NCI-H510A treated with DMSO at 0.1 percent for 48 hours (cell line): ENCODE measurements at regions not wholly inside any gene's neighbourhood (a gene's known extent, or its start where the extent isn't known, plus 50 kb on each side); places are given as distances from the start of the nearest gene placed in this dataset.
"Not testable (repeated sequence)": the region's sequence is repeated elsewhere in the genome, so short reads cannot be mapped to it uniquely, and the experiment has no call there.

Experiments
- DNase-seq: peaks from one replicate; lab custom pipeline; 2025; lab: John Stamatoyannopoulos, UW

DNA sequence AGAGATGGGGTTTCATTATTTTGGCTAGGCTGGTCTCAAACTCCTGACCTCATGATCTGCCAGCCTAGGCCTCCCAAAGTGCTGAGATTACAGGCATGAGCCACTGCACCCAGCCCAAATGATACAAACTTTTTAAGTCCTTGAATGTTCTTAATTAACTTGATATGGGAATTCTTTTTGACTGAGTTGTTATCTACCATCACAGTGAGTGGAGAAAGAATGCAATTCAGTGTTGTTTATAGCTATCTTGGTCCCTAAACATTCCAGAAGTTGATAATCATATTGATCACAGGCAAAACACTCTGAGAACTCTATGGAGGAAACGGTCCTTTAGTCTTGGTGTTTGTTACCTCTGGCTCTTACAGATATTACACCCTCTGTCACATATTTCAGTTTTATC lies 1072.5 kb downstream of the SUCLG1 start:
- no peak for DNase-seq

DNA sequence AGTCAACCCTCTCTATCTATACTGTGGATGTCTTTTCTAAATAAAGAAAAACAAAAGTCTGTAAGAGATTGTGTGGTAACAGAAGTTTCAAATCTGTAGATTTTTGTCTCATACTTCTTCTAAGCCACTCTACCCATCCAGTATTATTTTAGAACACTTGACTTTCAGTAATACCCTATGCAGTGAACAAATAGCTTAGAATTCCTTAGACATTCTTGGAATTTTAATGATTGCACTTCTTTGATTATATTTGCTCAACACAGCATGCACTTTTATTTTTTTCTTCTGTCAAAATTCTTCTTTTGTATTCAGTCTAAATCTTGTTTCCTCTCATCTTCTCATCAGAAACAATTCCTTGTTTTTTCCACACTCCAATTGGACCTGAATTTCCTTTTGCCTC lies 1080.2 kb downstream of the SUCLG1 start:
- DNase-seq = no peak

DNA sequence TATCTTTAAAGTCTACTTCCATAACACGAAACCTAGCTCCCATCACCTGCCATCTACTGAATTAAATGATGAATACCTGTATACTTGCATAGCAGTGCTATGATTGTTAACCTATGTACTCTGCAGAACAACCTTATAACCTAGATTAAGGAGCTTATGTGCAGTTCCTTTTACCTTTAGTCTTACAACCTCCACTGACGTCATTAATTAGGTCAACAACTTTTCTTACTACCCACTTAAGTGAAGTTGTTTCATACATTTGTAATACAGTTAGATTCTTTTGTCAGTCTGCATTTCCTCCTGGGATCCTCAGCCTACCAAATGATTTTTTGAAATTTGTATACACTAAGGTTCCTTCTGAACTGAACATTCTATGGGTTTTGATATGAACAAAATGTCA lies 1082.3 kb downstream of the SUCLG1 start:
- DNase-seq = no peak

DNA sequence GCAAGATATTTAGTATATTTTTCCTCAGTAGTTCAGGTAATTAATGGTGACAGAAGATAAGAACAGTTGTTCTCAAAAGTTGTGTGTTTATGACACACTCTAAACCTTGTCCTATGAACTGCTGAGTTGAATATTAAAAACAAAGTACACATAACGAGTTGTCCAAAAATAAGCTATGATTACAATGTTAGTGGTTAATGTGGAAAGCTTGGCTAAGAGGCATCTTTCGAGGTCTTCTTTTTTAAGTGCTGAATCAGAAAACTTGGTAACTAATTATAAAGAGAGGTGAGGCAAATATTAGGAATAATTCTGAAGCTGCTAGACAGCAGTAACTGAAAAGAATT lies 1088.7 kb downstream of the SUCLG1 start:
- no peak for DNase-seq

DNA sequence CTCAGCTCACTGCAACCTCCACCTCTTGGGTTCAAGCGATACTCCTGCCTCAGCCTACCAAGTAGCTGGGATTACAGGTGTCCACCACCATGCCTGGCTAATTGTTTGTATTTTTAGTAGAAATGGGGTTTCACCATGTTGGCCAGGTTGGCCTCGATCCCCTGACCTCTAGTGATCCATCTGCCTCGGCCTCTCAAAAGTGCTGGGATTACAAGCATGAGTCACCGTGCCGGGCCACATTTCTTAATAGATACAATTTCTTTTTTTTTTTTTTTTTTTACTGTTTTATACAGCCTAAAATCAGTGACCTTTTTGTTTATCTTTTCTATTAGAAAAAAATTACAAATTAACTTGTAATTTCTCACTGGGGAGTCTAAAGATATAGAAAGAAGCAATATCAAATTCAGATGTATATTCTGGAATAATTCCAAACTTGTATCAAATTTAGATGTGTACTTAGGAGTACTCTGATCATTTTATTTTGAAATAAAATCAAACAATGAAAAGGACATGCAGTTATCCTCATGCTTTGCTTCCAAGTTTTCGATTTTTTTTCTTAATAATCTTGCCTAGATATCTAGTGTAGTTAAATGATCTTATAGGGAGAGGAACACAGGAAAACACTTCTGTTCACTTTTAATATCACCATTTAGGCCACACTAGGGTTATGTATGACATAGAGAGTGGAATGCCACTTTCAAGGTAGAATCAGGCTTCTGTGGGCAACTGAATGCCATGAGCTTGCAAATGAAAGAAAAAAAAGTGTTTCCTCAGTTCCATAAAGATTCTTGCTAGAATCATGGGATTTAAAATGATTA lies 1089.3 kb downstream of the SUCLG1 start:
- no peak for DNase-seq

DNA sequence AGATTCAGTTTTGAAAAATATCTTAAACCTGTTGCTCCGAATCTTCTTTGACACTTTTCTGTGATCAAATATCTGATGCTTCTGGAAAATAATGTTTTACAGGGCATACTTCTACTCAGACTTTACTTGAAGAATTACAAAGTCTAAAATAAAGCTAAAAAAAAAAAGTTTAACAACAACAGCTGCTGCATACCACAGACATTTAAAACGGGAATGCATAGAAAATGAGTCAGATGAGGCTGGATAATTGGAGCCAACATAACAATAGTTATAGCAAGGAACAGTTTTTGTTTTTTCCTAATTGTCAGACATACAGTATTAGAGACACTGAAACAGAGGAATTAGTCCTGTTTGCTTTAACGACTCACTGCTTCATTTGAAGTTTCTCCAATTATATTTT lies 1090.2 kb downstream of the SUCLG1 start:
- no peak for DNase-seq

DNA sequence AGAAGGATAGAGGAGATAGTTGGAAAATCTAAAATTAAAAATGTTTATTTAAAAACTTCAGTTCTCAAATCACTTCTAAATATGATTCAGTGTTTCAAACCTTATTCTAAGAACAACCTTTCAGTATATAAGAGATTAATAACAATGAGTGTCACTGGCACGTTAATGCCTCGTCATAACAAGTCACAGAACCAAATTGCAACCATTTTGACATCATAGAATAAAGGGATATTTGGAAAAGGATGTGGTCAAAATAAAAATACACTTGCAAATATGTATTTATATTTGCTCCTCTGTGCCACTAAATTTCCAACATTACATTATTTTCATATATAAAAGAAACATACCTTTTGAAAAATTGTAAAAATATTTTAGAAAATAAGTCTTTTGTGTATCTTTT lies 1090.6 kb downstream of the SUCLG1 start:
- DNase-seq = no peak

DNA sequence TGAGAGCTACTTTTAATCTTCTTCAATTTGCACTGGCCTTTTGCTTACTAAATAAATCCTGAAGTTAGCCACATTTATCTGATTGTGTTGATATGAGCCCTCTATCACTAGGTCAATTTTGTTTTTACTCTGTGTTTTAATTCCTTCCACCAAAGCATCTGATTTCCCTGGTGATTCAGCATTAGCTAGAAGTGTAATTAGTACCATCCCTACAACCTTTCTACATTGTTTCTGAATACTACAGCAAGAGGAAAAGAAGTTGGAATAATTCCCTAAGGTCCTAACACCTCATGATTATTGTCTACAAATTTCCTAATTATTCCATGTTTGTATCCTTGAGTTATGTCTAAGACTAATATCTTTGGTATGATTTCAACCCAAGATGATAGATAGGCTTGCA lies 1093.6 kb downstream of the SUCLG1 start:
- no peak for DNase-seq

DNA sequence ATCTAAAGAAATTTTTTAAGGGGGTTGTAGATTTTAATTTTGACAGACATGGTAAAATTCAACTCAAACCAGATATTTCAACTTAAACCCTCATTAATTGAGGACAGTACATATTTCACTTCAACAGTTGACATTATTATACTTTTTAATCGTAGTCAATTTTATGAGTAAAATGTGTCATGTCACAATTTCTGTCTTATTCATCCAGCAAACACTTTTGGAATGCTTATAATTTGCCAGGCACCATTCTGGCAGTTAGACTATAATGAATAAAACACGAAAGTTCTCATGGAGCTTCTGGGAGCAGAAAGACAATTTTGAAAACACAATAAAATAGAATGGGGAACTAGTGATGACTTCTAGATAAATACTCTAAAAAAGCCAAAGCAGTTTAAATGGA lies 1094.8 kb downstream of the SUCLG1 start:
- DNase-seq = no peak

DNA sequence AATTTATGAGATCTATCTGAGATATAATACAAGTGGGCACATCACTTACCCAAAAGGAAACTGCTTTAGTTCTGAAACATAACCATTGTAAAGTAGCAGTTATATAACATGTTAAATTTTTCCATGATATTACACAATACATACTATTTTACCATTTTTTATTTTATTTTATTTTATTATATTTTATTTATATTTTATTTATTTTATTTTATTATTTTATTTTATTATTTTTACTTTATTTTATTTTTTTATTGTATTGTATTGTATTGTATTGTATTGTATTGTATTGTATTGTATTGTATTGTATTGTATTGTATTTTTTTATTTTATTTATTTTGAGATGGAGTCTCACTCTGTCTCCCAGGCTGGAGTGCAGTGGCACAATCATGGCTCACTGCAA lies 1095.9 kb downstream of the SUCLG1 start:
- not testable (repeated sequence) for DNase-seq

DNA sequence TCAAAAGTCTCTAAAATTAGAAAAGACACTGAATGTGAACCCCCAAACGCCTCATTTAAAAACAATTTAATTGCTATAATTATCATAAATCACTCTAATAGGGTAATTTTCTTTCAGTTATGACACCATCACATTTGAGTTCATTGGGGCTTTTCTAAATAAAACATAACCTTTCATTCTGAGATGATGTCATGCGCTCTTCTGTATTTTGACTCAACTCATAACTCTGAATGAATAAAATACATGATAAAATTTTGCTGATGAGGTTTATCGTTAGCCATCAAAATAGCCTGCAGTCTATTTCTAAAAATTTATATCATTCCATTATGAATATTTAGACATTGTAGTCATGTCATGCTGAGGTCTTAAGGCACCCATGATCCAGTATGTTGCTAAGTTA lies 1099.7 kb downstream of the SUCLG1 start:
- no peak for DNase-seq

DNA sequence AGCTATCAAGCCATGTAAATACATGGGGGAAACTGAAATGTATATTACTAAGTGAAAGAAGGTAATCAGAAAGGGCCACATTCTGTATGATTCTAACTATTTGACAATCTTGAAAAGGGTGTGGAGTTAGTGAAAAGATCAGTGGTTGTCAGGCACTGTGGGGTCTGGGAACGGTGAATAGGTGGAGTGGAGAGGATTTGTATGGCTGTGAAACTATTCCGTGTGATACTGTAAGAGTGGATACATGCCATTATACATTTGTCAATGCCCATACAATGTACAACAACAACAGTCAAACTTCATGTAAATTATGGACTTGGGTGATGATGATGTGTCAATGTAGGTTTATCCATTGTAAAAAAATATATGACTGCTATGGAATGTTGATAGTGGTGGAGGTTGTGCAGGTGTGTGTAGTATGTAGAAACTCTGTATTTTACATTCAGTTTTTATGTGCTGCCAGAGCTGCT lies 1116.2 kb downstream of the SUCLG1 start:
- DNase-seq = no peak

DNA sequence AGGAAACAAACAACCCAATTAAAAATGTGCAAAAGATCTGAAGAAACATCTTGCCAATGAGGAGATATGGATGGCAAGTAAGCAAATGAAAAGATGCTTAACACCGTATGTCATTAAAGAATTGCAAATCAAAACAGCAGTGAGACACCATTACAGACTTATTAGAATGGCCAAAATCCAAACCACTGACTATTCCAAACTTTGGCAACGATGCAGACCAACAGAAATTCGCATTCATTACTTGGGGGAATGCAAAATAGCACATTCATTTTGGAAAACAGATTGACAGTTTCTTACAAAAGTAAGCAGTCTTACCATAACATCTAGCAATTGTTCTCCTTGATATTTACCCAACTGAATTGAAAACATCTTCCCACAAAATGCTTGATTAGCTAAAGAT lies 1118.7 kb downstream of the SUCLG1 start:
- no peak for DNase-seq

DNA sequence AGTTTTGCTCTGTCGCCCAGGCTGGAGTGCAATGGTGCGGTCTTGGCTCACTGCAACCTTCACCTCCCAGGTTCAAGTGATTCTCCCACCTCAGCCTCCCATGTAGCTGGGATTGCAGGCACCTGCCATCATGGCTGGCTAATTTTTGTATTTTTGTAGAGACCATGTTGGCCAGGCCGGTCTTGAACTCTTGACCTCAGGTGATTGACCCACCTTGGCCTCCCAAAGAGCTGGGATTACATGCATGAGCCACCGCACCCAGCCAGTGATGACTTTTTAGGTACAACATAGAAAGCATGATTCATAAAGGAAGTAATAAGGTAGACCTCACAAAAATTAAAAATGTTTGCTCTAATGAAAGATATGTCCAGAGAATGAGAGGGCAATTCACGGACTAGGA lies 1119.1 kb downstream of the SUCLG1 start:
- not testable (repeated sequence) for DNase-seq

DNA sequence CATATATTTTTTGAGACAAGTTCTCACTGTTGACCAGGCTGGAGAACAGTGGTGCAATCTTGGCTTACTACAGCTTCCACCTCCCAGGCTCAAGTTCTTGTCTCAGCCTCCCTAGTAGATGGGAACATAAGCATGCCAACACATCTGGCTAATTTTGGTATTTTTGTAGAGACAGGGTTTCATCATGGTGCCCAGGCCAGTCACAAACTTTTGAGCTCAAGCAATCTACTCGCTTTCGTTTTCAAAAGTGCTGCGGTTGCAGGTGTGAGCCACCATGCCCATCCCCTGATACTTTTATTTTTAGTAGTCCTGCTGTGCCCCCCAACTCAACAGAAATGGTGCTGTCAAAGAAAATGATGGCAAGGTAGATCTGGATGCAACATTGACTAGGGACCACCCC lies 1127.3 kb downstream of the SUCLG1 start:
- DNase-seq = no peak

DNA sequence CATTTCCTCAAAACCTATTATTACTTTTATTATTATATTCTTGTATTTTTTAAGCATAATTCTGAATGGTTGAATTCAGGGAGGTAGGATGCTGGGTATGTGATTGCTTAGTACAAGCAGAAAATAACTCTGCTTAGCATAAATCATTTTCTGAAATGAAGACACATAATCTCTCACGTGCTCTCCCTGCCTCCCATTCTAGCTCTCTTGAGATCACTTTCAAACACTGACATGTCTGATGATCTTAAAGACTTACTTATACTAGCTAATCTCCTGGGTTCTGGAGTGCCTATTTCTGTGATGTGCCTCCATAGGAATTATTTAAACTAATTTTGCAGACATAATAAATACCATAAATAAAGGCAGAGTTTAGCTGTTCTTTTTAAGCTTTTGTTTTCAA lies 1136.0 kb downstream of the SUCLG1 start:
- no peak for DNase-seq

DNA sequence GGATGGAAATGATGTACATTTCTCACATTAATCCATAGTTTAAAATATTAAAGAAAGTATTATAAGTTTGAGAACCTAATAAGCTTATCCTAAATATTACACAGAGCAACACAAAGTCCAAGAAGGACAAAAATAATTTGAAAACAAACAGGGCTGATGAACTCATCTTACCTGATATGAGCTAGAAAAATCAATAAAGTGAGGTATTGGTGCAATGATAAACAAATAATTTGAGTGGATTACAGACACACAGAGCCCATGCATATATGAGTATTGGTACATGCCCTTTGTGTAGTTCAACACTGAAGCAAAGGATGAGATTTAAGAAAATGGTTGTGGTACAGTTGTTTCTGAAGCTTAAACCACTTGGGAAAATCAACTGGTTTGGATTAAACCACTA lies 1139.0 kb downstream of the SUCLG1 start:
- no peak for DNase-seq

DNA sequence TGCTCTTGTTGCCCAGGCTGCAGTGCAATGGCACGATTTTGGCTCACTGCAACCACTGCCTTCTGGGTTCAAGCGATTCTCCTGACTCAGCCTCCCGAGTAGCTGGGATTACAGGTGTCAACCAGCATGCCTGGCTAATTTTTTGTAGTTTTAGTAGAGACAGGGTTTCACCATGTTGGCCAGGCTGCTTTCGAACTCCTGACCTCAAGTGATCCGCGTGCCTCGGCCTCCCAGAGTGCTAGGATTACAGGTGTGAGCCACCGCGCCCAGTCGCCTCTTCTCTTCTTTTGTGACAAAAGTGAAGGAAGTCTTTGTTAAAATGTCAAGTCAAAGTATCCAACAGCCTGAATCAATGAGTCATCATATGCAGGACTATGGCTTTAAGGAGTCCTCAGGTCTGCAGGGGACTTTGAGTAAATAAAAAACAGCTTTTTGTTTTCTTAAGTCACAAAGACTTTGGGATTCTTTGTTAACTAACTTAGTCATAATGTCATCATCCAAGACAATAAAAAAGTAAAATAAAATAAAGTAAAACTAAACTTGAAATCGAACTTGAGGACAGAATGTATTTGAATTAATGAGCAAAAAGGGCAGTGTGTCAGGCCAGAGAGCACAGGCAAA lies 1153.2 kb downstream of the SUCLG1 start:
- DNase-seq = no peak

DNA sequence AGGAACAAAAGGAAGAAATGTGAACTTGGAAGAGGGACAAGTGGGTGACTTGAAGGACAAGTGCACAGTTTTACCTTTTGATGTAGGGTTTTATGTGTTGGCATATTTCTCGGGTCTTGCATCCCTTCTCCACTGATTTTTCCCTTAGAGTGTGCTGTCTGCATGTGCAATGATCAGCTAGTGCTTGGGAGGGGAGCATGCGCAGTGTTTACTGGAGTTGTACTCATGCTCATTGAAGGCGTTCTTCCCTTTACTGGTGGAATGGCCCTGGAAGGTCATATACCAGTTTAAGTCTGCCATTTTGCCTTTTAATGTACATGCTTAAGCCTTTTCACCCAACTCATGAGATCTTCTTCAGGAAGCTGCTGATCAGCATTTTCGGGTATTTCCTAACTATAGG lies 1168.0 kb downstream of the SUCLG1 start:
- no peak for DNase-seq

DNA sequence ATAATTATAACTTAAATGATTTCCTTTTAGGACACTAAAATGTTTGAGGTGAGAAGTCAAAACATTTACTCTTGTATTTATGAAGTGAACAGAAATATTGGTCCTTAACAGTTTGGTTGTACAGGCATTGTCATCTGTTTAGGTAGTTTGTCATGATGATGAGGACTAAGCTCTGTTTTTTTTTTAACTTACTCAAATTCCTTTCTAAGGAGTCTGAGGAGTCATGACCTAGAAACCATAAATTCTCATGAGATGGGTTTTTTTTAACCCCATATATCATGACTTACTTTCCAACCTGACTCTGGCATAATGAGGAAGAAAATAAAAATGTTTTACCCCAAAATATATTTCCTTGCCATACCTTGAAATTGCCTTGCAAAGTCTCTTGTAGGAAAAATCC lies 1176.2 kb downstream of the SUCLG1 start:
- DNase-seq = no peak

DNA sequence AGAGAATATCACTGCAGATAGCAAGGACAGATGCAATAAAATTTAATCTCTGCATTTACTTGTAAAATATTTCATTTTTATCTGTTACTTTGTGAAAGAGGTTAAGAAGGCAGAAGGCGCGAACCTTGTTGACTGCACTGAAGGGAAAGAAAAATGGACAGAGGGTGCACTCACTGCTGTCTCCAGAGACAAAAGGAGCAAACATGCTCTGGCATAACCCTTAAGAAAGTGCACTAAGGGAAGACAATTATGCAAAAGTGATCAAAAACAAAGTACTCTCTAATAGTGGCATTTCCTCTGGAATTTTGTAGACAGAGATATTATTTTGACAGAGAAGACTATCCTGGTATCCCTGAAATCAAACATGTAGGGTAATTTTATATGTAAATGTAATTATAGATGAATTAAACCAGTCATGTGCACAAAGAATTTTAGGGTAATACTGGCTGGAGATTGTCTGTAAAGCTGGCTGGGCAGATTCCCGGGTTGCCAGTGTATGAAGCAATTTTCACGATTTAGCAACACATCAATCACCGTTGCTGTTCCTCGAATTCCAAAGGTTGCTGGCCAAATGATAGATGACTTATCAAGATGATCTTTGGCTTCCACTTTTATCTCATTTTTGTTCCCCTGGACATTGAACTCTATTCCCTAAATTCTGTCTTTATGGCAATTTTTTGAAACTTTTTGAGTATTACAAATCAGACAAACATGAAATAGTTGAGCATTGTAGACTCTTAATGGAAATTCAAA lies 1176.9 kb downstream of the SUCLG1 start:
- DNase-seq = no peak

DNA sequence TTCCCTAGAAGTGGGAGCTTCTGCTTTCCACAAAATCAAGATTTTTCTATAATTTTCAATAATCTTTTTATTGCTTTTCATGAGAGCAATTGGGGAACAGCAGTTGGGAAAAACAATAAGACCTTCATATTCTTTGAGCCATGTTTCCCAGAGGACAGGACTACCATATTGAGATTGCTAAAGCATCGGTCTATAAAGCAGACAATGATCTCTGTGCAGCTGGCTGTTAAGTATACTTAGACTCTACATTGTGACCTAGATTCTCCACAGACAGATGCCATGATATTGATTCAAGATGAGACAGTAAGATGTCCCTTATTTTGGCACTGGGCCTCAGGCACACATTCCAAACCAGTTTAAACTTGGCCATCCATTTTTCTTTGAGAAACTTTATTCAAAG lies 1178.7 kb downstream of the SUCLG1 start:
- no peak for DNase-seq

DNA sequence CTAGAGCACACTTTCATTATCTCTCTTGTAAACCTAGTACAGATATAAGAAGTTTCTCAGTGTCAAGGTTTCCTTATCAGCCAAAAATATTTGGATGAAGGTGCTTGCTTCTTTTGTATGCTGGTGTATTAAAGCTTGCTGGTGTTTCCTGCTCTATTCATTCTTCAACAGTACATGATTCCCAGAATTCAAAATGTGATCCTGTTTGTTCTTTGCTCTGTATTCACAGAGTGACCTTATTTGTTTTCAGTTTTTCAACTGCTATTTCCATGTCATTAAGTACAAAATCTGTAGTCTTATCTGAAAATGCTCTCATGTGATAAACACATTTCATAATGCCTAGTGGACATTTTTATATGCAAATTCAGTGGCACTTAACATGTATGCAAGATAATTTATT lies 1185.8 kb downstream of the SUCLG1 start:
- no peak for DNase-seq
